ENCODE measurements at regions not wholly inside any gene's neighbourhood (a gene's known extent, or its start where the extent isn't known, plus 50 kb on each side); places are given as distances from the start of the nearest gene placed in this dataset.

DNA sequence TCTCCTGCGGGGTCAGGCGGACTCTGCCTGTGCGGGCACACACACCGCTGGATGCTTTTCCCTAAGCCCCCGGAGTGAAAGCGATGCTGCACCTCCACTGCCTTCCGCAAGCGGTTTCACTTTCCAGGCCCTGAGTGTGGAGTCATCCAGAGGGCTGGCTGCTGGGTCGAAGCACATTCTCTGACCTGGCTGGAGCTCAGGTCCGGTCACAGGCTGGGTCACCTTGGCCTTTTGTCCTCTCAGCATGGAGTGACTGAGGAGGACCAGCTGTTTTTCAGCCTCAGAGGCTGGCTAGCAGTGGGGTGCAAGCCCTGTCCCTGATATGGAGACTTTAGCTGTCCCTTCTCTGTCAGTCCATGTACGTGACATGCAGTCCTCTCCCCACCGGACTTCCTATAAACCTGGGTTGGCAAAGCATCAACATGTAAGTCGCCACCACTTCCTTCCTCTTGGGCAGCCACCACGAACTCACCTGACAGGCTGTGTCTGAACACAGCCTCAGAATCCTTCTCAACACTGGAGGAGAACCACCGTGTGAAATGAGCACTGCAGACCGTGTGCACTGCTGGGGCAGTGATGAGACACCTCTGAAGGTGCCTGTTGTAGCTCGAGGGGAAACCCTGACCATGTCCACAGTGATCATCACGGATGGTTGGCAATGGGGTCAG lies 51.3 kb downstream of the GADD45G start:
- Mint-ChIP-seq H3K9me3 (no peaks in the 10 kb centered on the region), H3K4me1 (peaks cover 21 to 26% (median 25%) of the 10 kb centered on the region in 3 donors), H3K36me3 (no peaks in the 10 kb centered on the region), H3K27ac (no peak overlapping the region), H3K27me3 (peaks cover 8 to 15% (median 12%) of the 10 kb centered on the region in 3 donors), H3K4me3 (peak overlapping the region in 2 of 8 donors; percentile 16 to 59)
- ATAC-seq (ENCODE audit: low read depth in 2 of 2) (no peak), DNase-seq (no peak)

DNA sequence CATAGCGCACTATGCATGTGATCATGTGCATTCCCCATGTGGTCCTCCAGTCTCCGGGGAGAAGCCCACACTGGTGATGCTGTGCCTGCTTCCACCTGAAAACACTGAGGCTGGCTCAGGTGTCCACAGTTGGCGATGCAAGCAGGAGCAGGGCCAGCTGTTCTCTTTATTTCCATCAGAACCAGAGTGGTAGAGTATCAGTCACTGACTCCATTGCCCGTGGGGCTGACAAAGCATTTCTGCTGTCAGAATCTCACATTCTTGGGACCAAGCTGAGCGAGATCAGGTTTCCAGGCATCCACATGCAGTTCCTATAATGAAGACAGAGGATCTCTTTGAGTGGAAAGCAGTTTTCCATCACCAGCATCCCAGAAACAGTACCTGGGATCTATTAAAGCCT lies 52.5 kb downstream of the GADD45G start:
- Mint-ChIP-seq H3K4me3 (no peak overlapping the region), H3K9me3 (no peaks in the 10 kb centered on the region), H3K27ac (no peak overlapping the region), H3K27me3 (peaks cover 5 to 22% (median 17%) of the 10 kb centered on the region in 3 donors), H3K36me3 (no peaks in the 10 kb centered on the region), H3K4me1 (peaks cover 21 to 26% (median 25%) of the 10 kb centered on the region in 3 donors)
- DNase-seq = no peak
- no peak for ATAC-seq (ENCODE audit: low read depth in 2 of 2)

DNA sequence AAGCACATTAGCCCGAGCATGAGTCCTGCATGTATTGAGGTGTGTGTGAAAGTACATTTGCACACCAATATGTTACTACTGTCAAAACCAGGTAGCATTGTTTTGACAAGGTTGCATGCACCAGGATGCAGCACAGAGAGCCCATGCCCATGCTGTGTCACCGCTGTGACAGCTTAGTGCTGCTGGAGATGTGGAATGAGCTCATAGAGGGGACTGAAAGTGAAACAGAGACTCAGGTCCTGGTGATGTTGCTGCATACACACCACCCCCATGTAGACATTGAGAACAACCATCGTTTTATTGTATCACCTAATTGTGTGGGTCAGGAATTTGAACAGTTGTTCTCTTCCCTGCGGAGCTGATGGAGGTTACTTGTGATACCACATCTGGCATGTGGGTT lies 53.0 kb downstream of the GADD45G start:
- ATAC-seq (ENCODE audit: low read depth in 2 of 2) (no peak), DNase-seq (no peak)
- H3K27me3 Mint-ChIP-seq = peaks cover 5 to 27% (median 19%) of the 10 kb centered on the region in 3 donors
- H3K27ac Mint-ChIP-seq = peak overlapping the region in 1 of 6 donors; percentile 50
- no peaks in the 10 kb centered on the region for H3K36me3 Mint-ChIP-seq
- H3K4me1 Mint-ChIP-seq = peaks cover 21 to 26% (median 25%) of the 10 kb centered on the region in 3 donors
- no peaks in the 10 kb centered on the region for H3K9me3 Mint-ChIP-seq
- H3K4me3 Mint-ChIP-seq = no peak overlapping the region

DNA sequence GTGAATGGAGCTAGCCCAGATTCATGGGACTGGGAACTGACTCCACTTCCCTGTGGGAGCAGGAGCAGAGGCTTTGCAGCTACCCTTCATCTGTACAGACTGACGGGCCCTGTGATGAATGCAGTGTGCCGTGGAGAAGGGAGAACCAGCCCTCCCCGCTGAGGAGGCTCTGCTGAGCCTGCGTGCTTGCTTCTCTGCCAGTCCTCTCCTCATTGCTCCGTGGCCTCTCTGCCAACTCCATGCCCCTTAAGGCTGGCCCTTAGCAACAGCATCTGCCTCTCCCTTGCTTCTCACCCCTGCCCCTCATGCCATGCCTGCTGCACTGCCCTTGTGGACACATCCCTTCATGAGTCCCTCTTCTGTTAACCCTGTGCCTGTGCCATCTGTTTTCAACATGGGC lies 53.6 kb downstream of the GADD45G start:
- H3K27ac Mint-ChIP-seq = no peak overlapping the region
- H3K36me3 Mint-ChIP-seq = no peaks in the 10 kb centered on the region
- no peak overlapping the region for H3K4me3 Mint-ChIP-seq
- no peaks in the 10 kb centered on the region for H3K9me3 Mint-ChIP-seq
- H3K4me1 Mint-ChIP-seq = peaks cover 21 to 26% (median 25%) of the 10 kb centered on the region in 3 donors
- ATAC-seq (ENCODE audit: low read depth in 2 of 2) (no peak), DNase-seq (no peak)
- peaks cover 5 to 32% (median 25%) of the 10 kb centered on the region in 3 donors for H3K27me3 Mint-ChIP-seq

DNA sequence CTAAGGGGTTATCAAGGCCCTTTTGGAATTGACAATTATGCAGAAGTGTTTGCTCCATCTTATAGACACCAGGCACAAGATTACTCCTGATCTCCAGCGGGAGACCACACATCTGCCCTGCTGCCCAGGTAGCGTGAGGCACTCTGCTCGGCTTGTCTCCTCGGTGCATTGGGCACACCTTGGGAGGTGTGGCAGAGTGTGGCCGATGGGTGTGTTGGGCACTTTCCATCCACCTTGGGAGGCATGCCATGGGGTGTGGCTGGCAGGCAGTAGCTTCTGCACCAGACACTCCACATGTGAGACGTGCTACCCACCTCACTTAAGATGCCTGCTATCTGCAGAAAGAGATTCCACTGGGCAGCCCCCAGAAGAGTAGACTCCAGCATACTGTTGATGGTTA lies 54.1 kb downstream of the GADD45G start:
- Mint-ChIP-seq H3K27me3 (peaks cover 5 to 32% (median 26%) of the 10 kb centered on the region in 3 donors), H3K27ac (no peak overlapping the region), H3K36me3 (no peaks in the 10 kb centered on the region), H3K9me3 (no peaks in the 10 kb centered on the region), H3K4me3 (no peak overlapping the region), H3K4me1 (peaks cover 21 to 26% (median 25%) of the 10 kb centered on the region in 3 donors)
- DNase-seq = no peak
- ATAC-seq (ENCODE audit: low read depth in 2 of 2) = no peak

DNA sequence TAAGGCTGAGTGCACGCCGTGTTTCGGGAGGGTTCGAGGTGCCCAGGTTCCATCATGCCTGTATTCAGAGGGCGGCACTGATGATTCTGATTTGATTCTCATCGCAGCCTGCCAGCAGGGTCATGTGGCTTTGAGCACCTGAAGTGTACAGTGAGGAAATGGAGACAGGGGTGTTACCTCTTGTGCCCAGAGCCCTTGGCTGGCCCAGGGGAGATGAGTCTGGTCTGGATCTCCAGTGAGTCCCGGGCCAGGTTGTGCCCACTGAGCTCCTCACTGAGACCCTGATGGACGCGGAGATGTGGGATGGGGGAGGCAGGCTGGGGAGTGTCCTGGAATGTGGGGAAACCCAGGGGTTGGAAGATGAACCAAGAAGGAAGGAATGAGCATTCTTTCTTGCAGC lies 54.7 kb downstream of the GADD45G start:
- Mint-ChIP-seq H3K36me3 (no peaks in the 10 kb centered on the region), H3K9me3 (no peaks in the 10 kb centered on the region), H3K27ac (peak overlapping the region in 1 of 6 donors; percentile 21), H3K27me3 (peaks cover 5 to 32% (median 26%) of the 10 kb centered on the region in 3 donors), H3K4me1 (peaks cover 21 to 26% (median 25%) of the 10 kb centered on the region in 3 donors), H3K4me3 (no peak overlapping the region)
- ATAC-seq (ENCODE audit: low read depth in 2 of 2) = no peak
- no peak for DNase-seq

DNA sequence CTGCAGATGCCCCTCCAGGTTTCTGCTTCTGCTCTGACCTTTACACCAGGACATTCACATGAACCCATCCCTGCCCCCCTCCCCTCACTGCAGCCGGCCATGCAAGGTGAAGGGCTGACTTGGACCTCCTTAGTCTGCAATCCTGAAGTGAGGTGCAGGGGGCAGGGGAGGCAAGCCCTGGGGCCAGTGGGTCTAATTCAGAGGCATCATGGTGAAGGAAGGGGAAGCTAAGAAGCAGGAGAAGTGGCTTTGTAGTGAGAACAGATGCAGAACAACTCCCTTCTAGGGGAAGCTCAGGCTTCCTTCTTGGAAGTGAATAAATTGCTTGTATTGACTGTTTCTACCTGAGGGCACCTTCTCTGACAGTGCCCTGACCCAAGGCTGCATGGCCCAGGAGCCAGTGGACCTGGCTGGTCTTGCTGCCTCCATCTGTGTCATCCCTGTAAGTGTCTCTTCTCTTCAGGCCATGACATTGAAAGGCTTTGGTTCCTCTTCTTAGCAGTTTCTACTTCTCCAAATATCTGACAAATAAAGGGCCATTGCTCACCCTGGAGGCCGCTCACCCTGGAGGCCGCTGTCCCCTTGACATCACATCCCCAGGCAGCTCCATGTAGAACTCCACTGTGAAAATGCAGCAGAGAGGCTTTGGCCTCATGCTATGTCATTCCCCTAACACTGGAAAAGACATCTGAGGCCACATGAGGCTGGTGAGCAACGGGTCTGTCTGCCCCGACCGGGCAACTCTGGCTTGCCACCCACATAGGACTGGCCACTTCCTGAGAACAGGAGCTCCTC lies 55.3 kb downstream of the GADD45G start:
- DNase-seq (no peak), ATAC-seq (ENCODE audit: low read depth in 2 of 2) (no peak)
- H3K4me1 Mint-ChIP-seq = peaks cover 21 to 25% (median 23%) of the 10 kb centered on the region in 3 donors
- H3K36me3 Mint-ChIP-seq = no peaks in the 10 kb centered on the region
- peaks cover 5 to 28% (median 22%) of the 10 kb centered on the region in 3 donors for H3K27me3 Mint-ChIP-seq
- H3K4me3 Mint-ChIP-seq = no peak overlapping the region
- no peaks in the 10 kb centered on the region for H3K9me3 Mint-ChIP-seq
- peak overlapping the region in 1 of 6 donors; percentile 41 for H3K27ac Mint-ChIP-seq

DNA sequence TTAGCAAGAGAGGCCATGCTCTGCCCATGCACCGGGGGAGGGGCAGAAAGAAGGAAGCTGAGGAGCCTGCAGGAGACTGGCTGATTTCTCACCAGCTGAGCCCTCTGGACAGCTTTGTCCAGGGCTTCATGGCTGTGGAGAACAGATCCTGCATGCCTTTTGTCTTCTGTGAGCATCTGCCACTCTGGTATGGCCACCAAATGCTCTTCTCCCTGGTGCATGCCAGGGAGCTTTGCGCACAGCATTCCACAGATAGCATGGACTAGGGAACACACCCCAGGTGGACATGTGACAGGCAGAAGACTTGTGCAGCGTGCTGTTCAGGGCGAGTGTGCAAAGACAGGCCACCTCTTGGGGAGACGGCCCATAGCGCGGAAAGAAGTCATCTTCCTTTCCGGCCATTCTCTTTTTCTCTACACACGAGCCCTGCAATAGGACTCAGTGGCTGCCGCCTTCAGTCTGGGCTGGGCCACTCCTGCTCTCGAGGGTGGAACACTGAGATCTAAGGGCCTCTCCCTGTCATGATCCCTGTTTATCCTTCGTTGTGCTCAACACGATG lies 56.7 kb downstream of the GADD45G start:
- Mint-ChIP-seq H3K4me1 (peaks cover 10 to 17% (median 13%) of the 10 kb centered on the region in 3 donors), H3K4me3 (no peak overlapping the region), H3K27ac (peak overlapping the region in 1 of 6 donors; percentile 47), H3K36me3 (no peaks in the 10 kb centered on the region), H3K27me3 (peaks cover 10 to 25% (median 17%) of the 10 kb centered on the region in 3 donors), H3K9me3 (no peaks in the 10 kb centered on the region)
- ATAC-seq (ENCODE audit: low read depth in 2 of 2) = no peak
- no peak for DNase-seq

DNA sequence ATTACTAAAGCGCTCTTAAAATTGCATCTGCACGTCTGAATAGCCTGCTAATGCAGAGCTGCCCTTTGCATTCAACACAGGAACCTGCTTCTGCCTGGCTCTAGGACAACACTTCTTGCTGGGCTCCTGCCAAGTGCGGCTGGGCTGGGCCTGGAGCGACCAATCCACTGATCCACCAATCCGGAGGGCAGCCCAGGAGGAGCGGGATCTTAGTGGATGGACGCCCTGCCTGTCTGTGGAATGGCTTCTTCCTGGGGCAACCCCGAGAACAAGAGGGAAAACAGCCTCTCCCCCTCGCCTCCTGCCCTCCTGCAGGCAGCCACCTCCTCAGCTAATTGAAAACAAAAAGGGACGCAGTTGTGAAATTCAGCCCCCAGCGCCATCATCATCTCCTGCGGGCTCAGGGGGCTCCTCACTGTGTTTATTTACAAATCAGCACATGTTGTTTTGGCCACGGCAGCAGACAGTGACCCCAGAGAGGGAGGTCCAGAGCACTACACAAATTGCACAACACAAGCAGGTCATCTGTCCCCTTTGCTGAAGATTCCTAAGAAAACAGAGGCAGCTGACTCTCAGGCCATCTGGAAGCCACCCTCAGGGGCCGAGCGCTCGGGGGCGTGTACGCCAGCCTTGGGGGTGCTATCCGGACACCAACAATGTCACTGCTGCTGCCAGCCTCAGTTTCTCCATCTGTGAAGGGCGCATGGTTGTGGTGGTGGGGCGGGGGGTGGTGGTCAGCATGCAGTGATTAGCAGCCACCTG lies 57.3 kb downstream of the GADD45G start:
- ATAC-seq (ENCODE audit: low read depth in 2 of 2) = no peak

DNA sequence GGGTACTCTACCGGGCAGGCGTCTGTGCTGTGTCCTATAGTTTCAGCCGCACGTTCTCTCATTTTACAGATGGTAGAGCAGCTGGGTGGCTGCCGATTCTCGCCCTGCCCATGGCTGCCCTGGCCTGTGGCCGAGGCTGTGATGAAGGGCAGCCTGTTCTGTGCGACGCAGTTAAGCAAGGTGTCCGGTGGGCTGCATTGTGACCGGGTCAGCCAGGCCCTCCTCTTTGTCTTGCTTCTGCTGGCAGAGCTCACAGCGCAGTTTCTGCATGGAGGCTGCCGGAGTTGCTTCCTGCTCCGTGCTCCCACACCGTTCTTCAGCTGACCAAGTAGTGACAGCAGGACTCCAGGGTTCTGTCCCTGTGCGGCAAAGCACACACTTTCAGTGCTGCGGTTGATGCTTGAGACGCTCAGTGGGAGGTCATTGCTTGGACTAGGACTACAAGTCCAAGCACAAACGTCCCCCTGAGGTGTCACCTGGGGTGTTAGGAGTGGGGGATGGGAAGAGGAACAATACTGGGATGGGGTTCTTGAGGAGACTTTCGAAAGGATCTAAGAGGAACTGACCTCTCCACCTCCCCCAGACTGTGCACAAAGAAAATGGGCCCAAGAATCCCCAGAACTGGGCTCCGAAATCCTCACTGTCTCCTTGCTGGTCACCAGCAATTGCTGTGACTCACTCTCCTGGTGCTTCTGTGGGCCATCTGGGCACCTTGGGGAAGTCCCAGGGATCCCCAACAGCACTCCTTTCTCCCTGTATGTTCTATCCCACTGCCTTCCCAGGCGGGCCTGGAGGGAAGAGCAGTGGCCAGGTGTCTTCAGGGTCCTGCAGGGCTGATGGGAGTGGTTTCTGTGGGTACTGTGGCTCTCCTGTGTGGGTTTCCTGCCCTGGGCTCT lies 58.2 kb downstream of the GADD45G start:
- no peaks in the 10 kb centered on the region for H3K9me3 Mint-ChIP-seq
- ATAC-seq (ENCODE audit: low read depth in 2 of 2) (no peak), DNase-seq (no peak)
- H3K27me3 Mint-ChIP-seq = peaks cover 13 to 25% (median 17%) of the 10 kb centered on the region in 3 donors
- peak overlapping the region in 1 of 6 donors; percentile 78 for H3K27ac Mint-ChIP-seq
- H3K4me3 Mint-ChIP-seq = no peak overlapping the region
- no peaks in the 10 kb centered on the region for H3K36me3 Mint-ChIP-seq
- peaks cover 4 to 11% (median 7%) of the 10 kb centered on the region in 3 donors for H3K4me1 Mint-ChIP-seq

More for the DNA sequence above, 57.3 kb downstream of the GADD45G start:
- Mint-ChIP-seq H3K36me3 (no peaks in the 10 kb centered on the region), H3K4me1 (peaks cover 4 to 11% (median 7%) of the 10 kb centered on the region in 3 donors), H3K4me3 (no peak overlapping the region), H3K9me3 (no peaks in the 10 kb centered on the region), H3K27ac (no peak overlapping the region), H3K27me3 (peaks cover 10 to 25% (median 17%) of the 10 kb centered on the region in 3 donors)
- no peak for DNase-seq

DNA sequence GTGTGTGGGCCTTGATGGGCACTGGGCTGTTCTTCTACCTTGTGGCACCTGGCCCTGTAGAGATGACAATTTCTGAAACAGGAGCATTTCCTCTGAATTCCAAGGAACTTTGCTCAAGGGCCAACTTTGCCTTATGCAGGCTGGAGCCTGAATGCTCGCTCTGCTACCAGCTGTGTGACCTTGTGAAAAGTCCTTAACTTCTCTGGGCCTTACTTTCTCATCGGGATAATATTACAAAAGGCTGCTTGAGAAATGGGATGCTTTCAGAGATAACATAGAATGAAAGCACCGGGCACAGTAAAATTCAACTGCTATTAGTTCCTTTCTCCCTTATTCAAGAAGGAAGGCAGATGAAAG lies 58.8 kb downstream of the GADD45G start:
- H3K27me3 Mint-ChIP-seq = peaks cover 13 to 25% (median 20%) of the 10 kb centered on the region in 3 donors
- peaks cover 4 to 9% (median 7%) of the 10 kb centered on the region in 3 donors for H3K4me1 Mint-ChIP-seq
- ATAC-seq (ENCODE audit: low read depth in 2 of 2) (no peak), DNase-seq (no peak)
- H3K9me3 Mint-ChIP-seq = no peaks in the 10 kb centered on the region
- peak overlapping the region in 1 of 6 donors; percentile 20 for H3K27ac Mint-ChIP-seq
- no peak overlapping the region for H3K4me3 Mint-ChIP-seq
- H3K36me3 Mint-ChIP-seq = no peaks in the 10 kb centered on the region

DNA sequence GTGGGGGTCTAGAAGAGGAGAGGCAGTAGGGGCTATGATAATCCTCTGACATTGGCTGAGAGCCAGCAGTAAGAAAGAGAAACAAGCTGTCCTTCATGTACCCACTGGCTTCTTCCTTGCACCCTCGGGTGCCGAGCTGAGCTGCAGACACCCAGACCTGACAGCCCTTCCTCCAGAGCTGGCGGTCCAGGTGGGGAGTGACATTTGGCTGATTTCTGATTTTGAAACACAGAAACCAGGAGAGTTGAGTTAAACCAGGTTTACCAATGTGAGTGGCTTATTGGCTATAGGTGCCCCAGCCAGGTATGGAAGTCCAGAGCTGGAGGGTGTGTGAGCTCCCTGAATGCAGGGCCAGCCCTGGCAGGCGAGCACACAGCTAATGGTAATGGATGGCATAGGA lies 59.2 kb downstream of the GADD45G start:
- H3K27me3 Mint-ChIP-seq = peaks cover 13 to 25% (median 24%) of the 10 kb centered on the region in 3 donors
- H3K27ac Mint-ChIP-seq = no peak overlapping the region
- H3K4me3 Mint-ChIP-seq = no peak overlapping the region
- ATAC-seq (ENCODE audit: low read depth in 2 of 2) (no peak), DNase-seq (no peak)
- peaks cover 4 to 7% (median 7%) of the 10 kb centered on the region in 3 donors for H3K4me1 Mint-ChIP-seq
- H3K9me3 Mint-ChIP-seq = no peaks in the 10 kb centered on the region
- no peaks in the 10 kb centered on the region for H3K36me3 Mint-ChIP-seq
